Duodenal mucosa (tissue), 2 donors: ENCODE measurements at regions not wholly inside any gene's neighbourhood (a gene's known extent, or its start where the extent isn't known, plus 50 kb on each side); places are given as distances from the start of the nearest gene placed in this dataset.

ENCODE experiments used
- H3K27ac ChIP-seq: one replicate; pipeline ENCODE4 v1.7.0; 2013; ENCODE audit warnings: low read depth, low read length
- H3K27me3 ChIP-seq, 2 donors: one replicate each; pipeline ENCODE4 v1.7.0; 2013; ENCODE audit warnings: low read length in 2 of 2, control low read depth in 1 of 2; ENCODE audit not compliant: insufficient read depth in 2 of 2, control insufficient read depth in 1 of 2
- H3K36me3 ChIP-seq, 2 donors: one replicate each; pipeline ENCODE4 v1.7.0; 2013; ENCODE audit warnings: low read length in 2 of 2, control low read depth in 1 of 2; ENCODE audit not compliant: insufficient read depth in 2 of 2, control insufficient read depth in 1 of 2
- H3K4me1 ChIP-seq, 2 donors: one replicate each; pipeline ENCODE4 v1.7.0; 2013; ENCODE audit warnings: low read length in 2 of 2, control low read depth in 1 of 2; ENCODE audit not compliant: insufficient read depth in 2 of 2, control insufficient read depth in 1 of 2
- H3K4me3 ChIP-seq, 2 donors: one replicate each; pipeline ENCODE4 v1.7.0; 2013; ENCODE audit warnings: low read length in 2 of 2, low read depth in 1 of 2
- H3K9ac ChIP-seq, 2 donors: one replicate each; pipeline ENCODE4 v1.7.0; 2013; ENCODE audit warnings: low read length in 2 of 2, low read depth in 1 of 2
- H3K9me3 ChIP-seq, 2 donors: one replicate each; pipeline ENCODE4 v1.7.0; 2013; ENCODE audit warnings: low read length in 2 of 2, control low read depth in 1 of 2; ENCODE audit not compliant: control insufficient read depth in 1 of 2

DNA sequence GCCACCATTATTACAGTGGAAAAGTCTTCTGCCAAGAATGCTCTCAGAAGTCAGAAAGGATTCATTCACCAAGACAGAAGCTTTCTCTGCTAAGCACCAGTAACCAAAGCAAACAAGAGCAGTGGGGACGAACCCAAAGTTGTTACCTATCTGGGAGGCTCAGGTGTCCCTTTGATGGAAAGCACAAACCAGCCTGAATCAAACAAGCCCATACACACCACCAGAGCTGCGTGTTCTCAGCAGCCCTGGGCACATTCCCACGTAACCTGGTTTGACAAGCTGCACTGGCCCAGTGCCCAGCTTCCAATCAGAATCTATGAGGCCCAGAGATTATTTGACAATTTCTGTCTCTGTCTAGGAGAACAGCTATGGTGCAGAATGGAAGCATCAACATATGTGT is 252.6 kb downstream of the ACTL7B start:
- Histone ChIP-seq H3K9ac (no peak overlapping the region), H3K36me3 (no peaks in the 10 kb centered on the region), H3K27me3 (no peaks in the 10 kb centered on the region), H3K4me1 (no peaks in the 10 kb centered on the region), H3K27ac (no peak overlapping the region), H3K9me3 (no peaks in the 10 kb centered on the region), H3K4me3 (no peak overlapping the region)

DNA sequence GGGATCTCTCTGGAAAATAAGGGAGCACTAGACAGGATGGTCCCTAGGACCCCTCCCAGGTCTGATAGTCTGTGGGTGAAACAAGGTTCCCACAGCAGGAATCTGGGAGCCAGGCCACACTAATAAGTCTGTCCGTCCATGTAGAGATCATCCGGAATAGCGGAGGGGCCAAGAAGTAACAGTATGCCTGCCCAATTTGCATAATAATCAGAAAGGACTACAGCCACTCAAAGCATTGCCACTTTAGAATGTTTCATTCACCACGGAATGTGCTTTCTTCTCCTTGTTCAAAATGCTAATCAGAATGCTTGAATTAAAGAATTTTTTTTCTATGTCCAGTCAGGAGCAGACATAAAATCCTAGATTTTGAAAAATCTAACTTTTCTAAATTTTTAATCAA is 254.9 kb downstream of the ACTL7B start:
- H3K36me3 ChIP-seq: no peaks in the 10 kb centered on the region
- H3K9ac ChIP-seq: no peak overlapping the region
- no peaks in the 10 kb centered on the region for H3K27me3 ChIP-seq
- H3K27ac ChIP-seq: no peak overlapping the region
- no peaks in the 10 kb centered on the region for H3K9me3 ChIP-seq
- H3K4me1 ChIP-seq: no peaks in the 10 kb centered on the region
- H3K4me3 ChIP-seq: no peak overlapping the region

DNA sequence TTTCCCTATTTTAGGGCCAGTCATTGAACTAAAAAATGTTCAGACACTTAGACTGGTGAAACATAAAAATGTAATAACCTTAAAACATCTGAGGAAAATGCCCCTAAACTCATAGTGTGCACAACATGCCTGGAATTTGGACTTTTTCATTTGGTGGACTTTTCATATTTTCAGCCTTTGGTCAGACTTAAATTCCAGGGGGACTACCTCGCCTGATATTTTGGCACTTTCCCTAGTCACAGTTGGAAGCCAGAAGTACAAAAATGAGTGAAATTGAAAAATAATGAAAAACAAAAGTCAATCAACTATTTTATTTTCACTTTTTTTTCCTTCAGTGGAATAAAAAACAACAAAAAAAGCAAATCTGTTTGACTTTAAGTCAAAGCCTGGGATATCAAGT is 256.2 kb downstream of the ACTL7B start:
- H3K4me1 ChIP-seq: no peaks in the 10 kb centered on the region
- no peak overlapping the region for H3K4me3 ChIP-seq
- H3K9ac ChIP-seq: no peak overlapping the region
- no peaks in the 10 kb centered on the region for H3K9me3 ChIP-seq
- H3K27me3 ChIP-seq: no peaks in the 10 kb centered on the region
- no peaks in the 10 kb centered on the region for H3K36me3 ChIP-seq
- no peak overlapping the region for H3K27ac ChIP-seq

DNA sequence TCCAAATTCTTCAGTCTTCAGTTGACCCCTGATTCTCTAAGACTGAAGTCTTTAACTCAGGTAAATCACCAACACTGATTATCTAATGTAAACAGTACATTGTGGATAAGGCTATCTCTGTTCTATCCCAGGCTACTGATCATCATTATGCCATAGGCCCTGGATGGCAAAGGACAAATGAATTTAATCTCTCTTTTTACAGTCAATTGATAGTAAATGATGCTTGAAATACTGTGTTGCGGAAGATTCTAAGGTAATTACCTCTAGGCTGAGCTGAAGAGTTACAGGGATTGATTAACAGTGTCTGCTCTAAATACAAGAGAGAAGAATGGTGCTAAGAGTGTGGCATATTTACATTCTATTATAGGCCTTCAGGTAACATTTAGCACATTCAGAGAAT is 264.7 kb downstream of the ACTL7B start:
- Histone ChIP-seq H3K27me3 (no peaks in the 10 kb centered on the region), H3K36me3 (no peaks in the 10 kb centered on the region), H3K4me1 (no peaks in the 10 kb centered on the region), H3K4me3 (no peak overlapping the region), H3K27ac (no peak overlapping the region), H3K9me3 (no peaks in the 10 kb centered on the region), H3K9ac (no peak overlapping the region)

DNA sequence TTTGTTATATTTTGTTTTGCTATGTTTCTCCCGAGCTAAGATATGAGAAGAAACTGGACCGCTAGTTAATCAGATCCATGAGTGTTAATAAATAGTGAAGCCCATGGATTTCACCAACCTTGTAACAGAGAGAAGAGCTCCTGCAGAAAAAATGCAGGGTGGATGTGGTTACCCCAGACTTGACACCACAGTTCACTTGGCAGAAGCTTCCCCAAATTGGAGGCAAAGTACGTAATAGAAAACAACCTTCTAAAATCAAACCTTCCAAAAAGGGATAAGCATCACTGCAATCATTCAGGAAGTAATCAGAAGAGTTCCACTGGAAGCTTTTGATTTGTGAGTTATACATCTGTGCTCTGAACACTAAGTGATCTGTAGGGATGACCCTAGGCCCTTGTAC is 267.5 kb downstream of the ACTL7B start:
- H3K4me1 ChIP-seq: no peaks in the 10 kb centered on the region
- no peaks in the 10 kb centered on the region for H3K36me3 ChIP-seq
- no peak overlapping the region for H3K4me3 ChIP-seq
- peaks cover 0 to 3% of the 10 kb centered on the region in 2 donors for H3K27me3 ChIP-seq
- no peak overlapping the region for H3K9ac ChIP-seq
- H3K9me3 ChIP-seq: no peaks in the 10 kb centered on the region
- H3K27ac ChIP-seq: no peak overlapping the region

DNA sequence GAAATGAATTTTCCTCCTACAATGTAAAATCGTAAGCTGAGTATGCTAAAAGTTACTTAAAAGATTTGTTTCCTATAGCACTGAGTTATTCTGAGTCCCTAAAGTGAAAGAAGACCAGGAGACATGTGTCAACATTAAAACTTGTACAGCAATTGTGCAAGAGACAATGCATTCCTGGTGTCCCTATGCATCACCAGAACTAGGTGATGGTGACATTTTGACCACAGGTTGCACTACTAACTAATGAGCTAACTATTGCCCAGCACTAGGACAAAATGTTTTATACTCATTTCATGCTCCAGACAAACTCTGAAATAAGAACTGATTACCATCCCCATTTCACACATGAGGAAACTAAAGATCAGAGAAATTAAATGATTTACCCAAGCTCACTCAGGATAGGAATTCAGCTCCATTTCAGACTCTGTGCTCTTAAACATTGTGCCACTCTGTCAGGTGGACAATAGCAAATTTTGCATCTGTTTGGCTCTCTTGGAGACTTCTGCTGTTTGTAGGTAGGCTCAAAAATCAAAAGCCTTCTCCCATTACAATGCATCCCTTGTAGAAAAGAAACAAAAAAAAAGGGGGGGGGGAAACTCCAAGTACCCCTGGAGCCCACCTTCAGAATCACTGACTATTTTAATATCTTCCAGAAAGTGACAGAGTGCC is 269.2 kb downstream of the ACTL7B start:
- Histone ChIP-seq H3K27ac (no peak overlapping the region), H3K9me3 (no peaks in the 10 kb centered on the region), H3K36me3 (no peaks in the 10 kb centered on the region), H3K9ac (no peak overlapping the region), H3K4me1 (no peaks in the 10 kb centered on the region), H3K4me3 (no peak overlapping the region), H3K27me3 (peaks cover 0 to 3% of the 10 kb centered on the region in 2 donors)

DNA sequence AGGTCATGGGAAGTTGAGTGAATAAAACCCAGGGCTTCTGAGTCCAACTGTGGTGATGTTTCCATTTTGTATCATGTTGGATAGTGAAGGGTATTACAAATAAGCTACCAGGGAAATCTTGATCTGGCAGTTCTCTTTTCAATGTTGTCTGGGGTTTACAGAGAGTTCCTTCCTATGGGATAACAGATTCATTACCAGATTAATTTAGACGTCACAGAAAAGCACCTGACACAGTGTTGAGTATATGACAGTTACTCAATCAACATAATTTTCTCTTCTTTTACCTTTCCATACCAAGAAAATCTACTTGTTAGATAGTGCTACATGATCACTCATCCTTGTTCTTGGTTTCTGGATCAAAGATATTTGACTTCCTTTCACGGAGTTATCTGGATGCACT is 270.9 kb downstream of the ACTL7B start:
- Histone ChIP-seq H3K4me1 (no peaks in the 10 kb centered on the region), H3K9me3 (no peaks in the 10 kb centered on the region), H3K4me3 (no peak overlapping the region), H3K27ac (no peak overlapping the region), H3K36me3 (no peaks in the 10 kb centered on the region), H3K27me3 (peaks cover 0 to 3% of the 10 kb centered on the region in 2 donors), H3K9ac (no peak overlapping the region)

DNA sequence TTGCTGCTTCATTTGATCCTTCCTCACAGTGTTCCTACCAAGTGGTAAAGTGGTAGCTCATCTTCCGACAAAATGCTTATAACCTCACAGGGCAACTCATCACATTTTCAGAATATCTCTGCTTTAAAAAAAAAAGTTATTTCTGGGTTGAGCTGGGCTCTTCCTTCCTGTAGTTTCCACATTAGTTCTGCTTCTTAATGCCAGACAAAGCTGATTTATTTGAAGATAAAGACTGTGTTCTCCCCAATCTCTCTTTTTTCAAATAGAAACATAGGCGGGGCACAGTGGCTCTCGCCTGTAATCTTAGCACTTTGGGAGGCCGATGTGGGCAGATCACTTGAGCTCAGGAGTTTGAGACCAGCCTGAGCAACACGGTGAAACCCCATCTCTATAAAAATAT is 273.1 kb downstream of the ACTL7B start:
- H3K9ac ChIP-seq: no peak overlapping the region
- H3K4me3 ChIP-seq: no peak overlapping the region
- no peaks in the 10 kb centered on the region for H3K9me3 ChIP-seq
- no peaks in the 10 kb centered on the region for H3K4me1 ChIP-seq
- H3K27me3 ChIP-seq: peaks cover 0 to 3% of the 10 kb centered on the region in 2 donors
- H3K27ac ChIP-seq: no peak overlapping the region
- no peaks in the 10 kb centered on the region for H3K36me3 ChIP-seq

DNA sequence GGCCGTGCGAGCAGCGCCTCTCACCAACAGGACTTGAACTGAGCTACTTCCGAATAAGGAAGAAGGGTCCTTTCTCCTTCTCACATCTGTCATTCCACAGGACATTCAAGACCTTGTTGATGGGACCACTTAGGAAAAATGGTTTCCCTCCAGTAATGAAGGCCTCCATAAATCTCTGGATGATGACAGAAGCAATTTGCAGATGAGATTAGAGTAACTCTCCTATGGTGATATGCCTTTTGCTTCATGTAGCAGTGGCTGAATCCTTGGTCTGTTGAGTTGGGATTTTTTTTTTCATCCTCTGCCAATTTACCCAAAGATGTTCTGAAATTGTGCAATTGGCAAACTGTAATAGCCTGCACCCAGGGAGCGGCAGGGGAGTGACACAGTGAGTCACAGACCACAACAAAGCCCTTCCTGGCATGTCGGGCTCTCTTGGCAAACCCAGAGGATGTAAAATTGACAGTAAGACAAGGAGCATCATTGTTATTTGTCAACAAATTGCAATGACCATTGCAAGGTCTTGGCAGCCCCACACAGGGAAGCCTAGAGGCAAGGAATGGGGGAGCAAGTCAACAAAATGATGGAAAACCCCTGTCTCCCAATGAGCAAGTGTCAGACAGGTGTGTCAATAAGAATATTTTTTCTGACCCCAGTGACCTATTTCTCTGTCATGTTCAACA is 275.9 kb downstream of the ACTL7B start:
- Histone ChIP-seq H3K27ac (no peak overlapping the region), H3K36me3 (no peaks in the 10 kb centered on the region), H3K9me3 (no peaks in the 10 kb centered on the region), H3K9ac (no peak overlapping the region), H3K27me3 (peaks cover 0 to under 1% of the 10 kb centered on the region in 2 donors), H3K4me3 (no peak overlapping the region), H3K4me1 (no peaks in the 10 kb centered on the region)

DNA sequence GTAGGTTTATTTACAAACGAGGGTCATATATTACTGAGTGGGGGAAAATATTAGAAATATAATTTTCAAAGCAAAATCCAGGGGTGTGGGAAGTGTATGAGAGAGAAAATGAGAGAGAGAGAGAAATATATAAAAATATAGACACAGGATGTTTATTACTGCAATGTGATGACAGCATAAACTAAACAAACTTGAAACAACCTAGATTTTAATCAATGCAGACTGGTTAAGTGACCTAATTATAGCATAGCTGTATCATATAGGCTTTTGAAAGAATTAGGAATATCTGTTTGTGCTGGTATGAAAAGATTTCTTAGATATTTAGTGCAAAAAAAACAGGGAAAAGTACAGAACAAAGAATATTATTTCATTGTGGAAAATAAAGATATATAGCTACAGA is 280.5 kb downstream of the ACTL7B start:
- Histone ChIP-seq H3K27me3 (no peaks in the 10 kb centered on the region), H3K4me3 (no peak overlapping the region), H3K9me3 (no peaks in the 10 kb centered on the region), H3K27ac (no peak overlapping the region), H3K36me3 (no peaks in the 10 kb centered on the region), H3K4me1 (no peaks in the 10 kb centered on the region), H3K9ac (no peak overlapping the region)
